GM12878 (cell line): ENCODE measurements at regions not wholly inside any gene's neighbourhood (a gene's known extent, or its start where the extent isn't known, plus 50 kb on each side); places are given as distances from the start of the nearest gene placed in this dataset.

Experiments
- ATAC-seq: fragments of 200-7000 bp; cut with Tn5 transposase; 3 replicates; pipeline ENCODE4 v1.9.1; 2020; ENCODE audit warnings: mild to moderate bottlenecking, moderate library complexity
- BruUV-seq: library from RNA; stranded (reverse); fragments of 400-500 nt; replicated peaks from 2 replicates; lab custom pipeline; 2021; lab: Mats Ljungman, UMichigan
- CTCF ChIA-PET: fragments of 300-600 bp; sonication (Branson Sonifier 250); formaldehyde crosslinking; extraction: SDS; loops from one replicate; lab custom pipeline; 2021; ENCODE audit warnings: inconsistent platforms; lab: Yijun Ruan, JAX
- POLR2A ChIA-PET: fragments of 350-600 bp; formaldehyde crosslinking; extraction: SDS; loops from one replicate; lab custom pipeline; 2021; ENCODE audit warnings: inconsistent platforms; lab: Charles Lee
- RAD21 ChIA-PET: fragments of 300-600 bp; sonication (Branson Sonifier 250); formaldehyde crosslinking; loops from one replicate; lab custom pipeline; 2023; ENCODE audit warnings: antibody characterized with exemption; ENCODE audit not compliant: unreplicated experiment; lab: Charles Lee
- SMC1A ChIA-PET: fragments of 300-600 bp; sonication (Branson Sonifier 250); formaldehyde crosslinking; loops from one replicate; lab custom pipeline; 2023; ENCODE audit not compliant: unreplicated experiment, uncharacterized antibody; lab: Charles Lee
- DNase-seq: peaks from one replicate; pipeline ENCODE4 v3.0.0-alpha.2; 2011; ENCODE audit warnings: low read depth, low spot score
- FAIRE-seq: peaks from 3 replicates; lab custom pipeline; 2011; peaks lifted over from hg19 to GRCh38; lab: Jason Lieb, UNC
- H2AFZ ChIP-seq: 2 replicates; pipeline ENCODE4 v1.6.0; 2011; ENCODE audit warnings: low read depth, low read length, control low read depth; ENCODE audit not compliant: control insufficient read depth
- H3K27ac ChIP-seq: 2 replicates; pipeline ENCODE4 v1.5.1; 2011; ENCODE audit warnings: control low read depth; ENCODE audit not compliant: control insufficient read depth, insufficient read depth
- H3K27me3 ChIP-seq, 2 experiments: replicated peaks in 1 of 2; 2 replicates each; pipeline versions ENCODE4 v1.6.0 to v1.6.1; 2011; ENCODE audit warnings: low read length in 1 of 2; ENCODE audit not compliant: control insufficient read depth in 2 of 2, insufficient read depth in 2 of 2
- H3K36me3 ChIP-seq, 2 experiments: 2 replicates each; pipeline ENCODE4 v1.5.1; 2011; ENCODE audit warnings: low read length in 1 of 2; ENCODE audit not compliant: control insufficient read depth in 2 of 2, insufficient read depth in 2 of 2
- H3K4me1 ChIP-seq: 2 replicates; pipeline ENCODE4 v1.6.1; 2011; ENCODE audit warnings: mild to moderate bottlenecking, low read length, moderate library complexity, mixed read lengths; ENCODE audit not compliant: control insufficient read depth, insufficient read depth
- H3K4me2 ChIP-seq: 2 replicates; pipeline ENCODE4 v1.6.0; 2011; ENCODE audit warnings: control low read depth; ENCODE audit not compliant: control insufficient read depth, insufficient read depth
- H3K4me3 ChIP-seq: fragments of 200-600 bp; sonication (generic); 2 replicates; pipeline ENCODE4 v1.5.1; 2016
- H3K79me2 ChIP-seq: 2 replicates; pipeline ENCODE4 v1.6.0; 2011; ENCODE audit warnings: low read length; ENCODE audit not compliant: control insufficient read depth, insufficient read depth
- H3K9ac ChIP-seq: 2 replicates; pipeline ENCODE4 v1.8.0; 2011; ENCODE audit warnings: low read length, control low read depth, mixed read lengths; ENCODE audit not compliant: control insufficient read depth, insufficient read depth
- H3K9me3 ChIP-seq: replicated peaks from 3 replicates; pipeline ENCODE4 v1.5.1; 2011; ENCODE audit warnings: mild to moderate bottlenecking, low read length; ENCODE audit not compliant: control insufficient read depth, insufficient read depth
- H4K20me1 ChIP-seq: 2 replicates; pipeline ENCODE4 v1.6.0; 2011; ENCODE audit not compliant: control insufficient read depth, insufficient read depth
- CBX3 ChIP-seq: fragments of 200-600 bp; sonication (generic); IDR thresholded peaks from 2 replicates; pipeline ENCODE4 v1.6.1; 2016; ENCODE audit warnings: low read depth, borderline replicate concordance
- CBX5 ChIP-seq: sonication (generic); IDR thresholded peaks from 2 replicates; pipeline ENCODE4 v1.6.1; 2016; ENCODE audit warnings: low read depth, moderate library complexity, mild to moderate bottlenecking, inconsistent platforms
- ETV6 ChIP-seq, 2 experiments: fragments of 450-650 bp in 1 of 2; IDR thresholded peaks in 1 of 2; conservative IDR thresholded peaks in 1 of 2; 2 replicates each; pipeline ENCODE4 v1.6.1; 2014; ENCODE audit warnings: antibody characterized with exemption in 1 of 2, borderline replicate concordance in 1 of 2, low read depth in 1 of 2, mild to moderate bottlenecking in 1 of 2, moderate library complexity in 1 of 2
- MYB ChIP-seq: fragments of 150-350 bp; IDR thresholded peaks from 2 replicates; pipeline ENCODE4 v1.6.1; 2014; ENCODE audit warnings: mild to moderate bottlenecking, low read depth, low read length, borderline replicate concordance
- NRF1 ChIP-seq: conservative IDR thresholded peaks from 2 replicates; pipeline ENCODE4 v1.6.1; 2011; ENCODE audit warnings: mild to moderate bottlenecking, low read depth, low read length, improper control_type of control experiment
- POLR2AphosphoS5 ChIP-seq: IDR thresholded peaks from 2 replicates; pipeline ENCODE4 v1.6.1; 2011; ENCODE audit warnings: mild to moderate bottlenecking, low read length, inconsistent platforms
- TAF1 ChIP-seq: IDR thresholded peaks from 2 replicates; pipeline ENCODE4 v1.6.1; 2011; ENCODE audit warnings: mild to moderate bottlenecking, low read depth, low read length, borderline replicate concordance
- WGBS: methylation state at CpG from one replicate; pipeline ENCODE4 v1.1.6; 2016; ENCODE audit warnings: low lambda C conversion rate; ENCODE audit not compliant: insufficient replicate concordance, insufficient coverage; ENCODE audit errors: missing lambda C conversion rate; 5-methylcytosine and 5-hydroxymethylcytosine counted together
- in situ Hi-C: fragments of 300-500 bp; cut with MboI; formaldehyde crosslinking; loops from 9 replicates; pipeline ENCODE4 v1.14.3; 2018; ENCODE audit warnings: mixed read lengths
- intact Hi-C: fragments of 100-400 bp; cut with micrococcal nuclease; formaldehyde crosslinking; loops from one replicate; pipeline ENCODE4 v1.14.2; 2022; ENCODE audit not compliant: unreplicated experiment
- TF ChIP-seq, protein P1 (sequence below): IDR thresholded peaks from 2 replicates; pipeline ENCODE4 v1.6.1; 2011; ENCODE audit warnings: low read depth, low read length, improper control_type of control experiment, borderline replicate concordance
- TF ChIP-seq, protein P2 (sequence below): IDR thresholded peaks from 2 replicates; pipeline ENCODE4 v1.6.1; 2012; ENCODE audit warnings: mild to moderate bottlenecking, low read depth, low read length

DNA sequence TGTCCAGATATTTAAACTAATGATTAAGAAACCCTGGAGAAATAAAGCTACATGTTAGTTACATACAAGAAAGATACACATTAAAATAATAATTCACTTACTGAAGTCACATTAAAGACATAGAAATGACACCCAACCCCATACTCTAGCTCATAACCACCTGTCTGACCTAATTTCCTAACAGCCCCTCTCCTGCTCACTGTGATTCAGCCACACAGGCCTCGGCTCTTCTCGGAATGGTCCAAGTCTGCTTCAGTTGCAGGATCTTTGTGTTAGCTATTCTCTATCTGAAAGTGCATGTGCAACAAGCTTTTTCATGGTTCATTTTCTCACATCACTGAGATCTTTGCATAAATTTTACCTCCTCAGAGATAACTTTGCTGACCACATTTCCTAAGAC lies 209.8 kb downstream of the TM2D1 start:
- no peak for TF ChIP-seq ETV6 (conservative IDR thresholded peaks at IDR 0.05 in 1 of 2, IDR thresholded peaks at IDR 0.05 in 1 of 2; ENCODE audit: borderline replicate concordance in 1 of 2, low read depth in 1 of 2)
- TF ChIP-seq, protein P1, sequence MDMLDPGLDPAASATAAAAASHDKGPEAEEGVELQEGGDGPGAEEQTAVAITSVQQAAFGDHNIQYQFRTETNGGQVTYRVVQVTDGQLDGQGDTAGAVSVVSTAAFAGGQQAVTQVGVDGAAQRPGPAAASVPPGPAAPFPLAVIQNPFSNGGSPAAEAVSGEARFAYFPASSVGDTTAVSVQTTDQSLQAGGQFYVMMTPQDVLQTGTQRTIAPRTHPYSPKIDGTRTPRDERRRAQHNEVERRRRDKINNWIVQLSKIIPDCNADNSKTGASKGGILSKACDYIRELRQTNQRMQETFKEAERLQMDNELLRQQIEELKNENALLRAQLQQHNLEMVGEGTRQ, result no peak
- TF ChIP-seq CBX3, result no peak
- TF ChIP-seq TAF1, result no peak
- no peak for TF ChIP-seq POLR2AphosphoS5
- TF ChIP-seq, protein P2, sequence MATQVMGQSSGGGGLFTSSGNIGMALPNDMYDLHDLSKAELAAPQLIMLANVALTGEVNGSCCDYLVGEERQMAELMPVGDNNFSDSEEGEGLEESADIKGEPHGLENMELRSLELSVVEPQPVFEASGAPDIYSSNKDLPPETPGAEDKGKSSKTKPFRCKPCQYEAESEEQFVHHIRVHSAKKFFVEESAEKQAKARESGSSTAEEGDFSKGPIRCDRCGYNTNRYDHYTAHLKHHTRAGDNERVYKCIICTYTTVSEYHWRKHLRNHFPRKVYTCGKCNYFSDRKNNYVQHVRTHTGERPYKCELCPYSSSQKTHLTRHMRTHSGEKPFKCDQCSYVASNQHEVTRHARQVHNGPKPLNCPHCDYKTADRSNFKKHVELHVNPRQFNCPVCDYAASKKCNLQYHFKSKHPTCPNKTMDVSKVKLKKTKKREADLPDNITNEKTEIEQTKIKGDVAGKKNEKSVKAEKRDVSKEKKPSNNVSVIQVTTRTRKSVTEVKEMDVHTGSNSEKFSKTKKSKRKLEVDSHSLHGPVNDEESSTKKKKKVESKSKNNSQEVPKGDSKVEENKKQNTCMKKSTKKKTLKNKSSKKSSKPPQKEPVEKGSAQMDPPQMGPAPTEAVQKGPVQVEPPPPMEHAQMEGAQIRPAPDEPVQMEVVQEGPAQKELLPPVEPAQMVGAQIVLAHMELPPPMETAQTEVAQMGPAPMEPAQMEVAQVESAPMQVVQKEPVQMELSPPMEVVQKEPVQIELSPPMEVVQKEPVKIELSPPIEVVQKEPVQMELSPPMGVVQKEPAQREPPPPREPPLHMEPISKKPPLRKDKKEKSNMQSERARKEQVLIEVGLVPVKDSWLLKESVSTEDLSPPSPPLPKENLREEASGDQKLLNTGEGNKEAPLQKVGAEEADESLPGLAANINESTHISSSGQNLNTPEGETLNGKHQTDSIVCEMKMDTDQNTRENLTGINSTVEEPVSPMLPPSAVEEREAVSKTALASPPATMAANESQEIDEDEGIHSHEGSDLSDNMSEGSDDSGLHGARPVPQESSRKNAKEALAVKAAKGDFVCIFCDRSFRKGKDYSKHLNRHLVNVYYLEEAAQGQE, result no peak
- TF ChIP-seq MYB, result no peak
- no peak for TF ChIP-seq NRF1
- TF ChIP-seq CBX5, result no peak
- POLR2A ChIA-PET, result no interaction called here

More for the DNA sequence above, 209.8 kb downstream of the TM2D1 start:
- SMC1A ChIA-PET, result no interaction called here
- ATAC-seq (no peak), FAIRE-seq (no peak), DNase-seq (no peak)
- peaks cover 4% of the 10 kb centered on the region; the same call in 1 of the 2 replicates for H3K4me1 ChIP-seq
- H3K36me3 ChIP-seq, result no peaks in the 10 kb centered on the region
- CTCF ChIA-PET, result no interaction called here
- no peak overlapping the region for H3K4me2 ChIP-seq
- in situ Hi-C loops, result no loop called here
- 3% methylated on average over 2 of the region's 2 CpGs for WGBS
- RAD21 ChIA-PET, result no interaction called here
- H3K27ac ChIP-seq, result no peak overlapping the region
- no peak overlapping the region for H3K9ac ChIP-seq
- H3K27me3 ChIP-seq, result no peaks in the 10 kb centered on the region; a peak in 1 of 4 replicates
- H3K79me2 ChIP-seq, result no peaks in the 10 kb centered on the region
- intact Hi-C loops, result no loop called here
- no peaks in the 10 kb centered on the region for H3K9me3 ChIP-seq
- H4K20me1 ChIP-seq, result no peaks in the 10 kb centered on the region; the same call in 1 of the 2 replicates
- no TSS peak for BruUV-seq
- no peak overlapping the region for H3K4me3 ChIP-seq
- no peak overlapping the region for H2AFZ ChIP-seq
